Kidney (tissue), 10 donors: ENCODE measurements at regions not wholly inside any gene's neighbourhood (a gene's known extent, or its start where the extent isn't known, plus 50 kb on each side); places are given as distances from the start of the nearest gene placed in this dataset.
"Not testable (repeated sequence)": the region's sequence is repeated elsewhere in the genome, so short reads cannot be mapped to it uniquely, and the experiment has no call there.

ENCODE experiments used
- DNase-seq, 5 donors: peaks; one replicate each; pipeline ENCODE4 v3.0.0-alpha.2; 2013 to 2020
- FAIRE-seq: peaks from 2 replicates; lab custom pipeline; 2012; peaks lifted over from hg19 to GRCh38; lab: Jason Lieb, UNC
- H3K27ac ChIP-seq, 2 donors: one replicate each; pipeline ENCODE4 v1.7.0; 2013; ENCODE audit warnings: low read depth in 2 of 2, low read length in 2 of 2, inconsistent platforms in 1 of 2
- H3K27me3 ChIP-seq: one replicate; pipeline ENCODE4 v1.7.1; 2013; ENCODE audit warnings: low read length, inconsistent platforms; ENCODE audit not compliant: control insufficient read depth, insufficient read depth
- H3K36me3 ChIP-seq, 3 donors: one replicate each; pipeline versions ENCODE4 v1.7.0 to v1.7.1; 2013; ENCODE audit warnings: low read length in 3 of 3, control low read depth in 1 of 3, inconsistent platforms in 1 of 3; ENCODE audit not compliant: insufficient read depth in 3 of 3, control insufficient read depth in 2 of 3
- H3K4me1 ChIP-seq, 3 donors: one replicate each; pipeline versions ENCODE4 v1.7.0 to v1.7.1; 2013; ENCODE audit warnings: low read length in 3 of 3, inconsistent platforms in 1 of 3, low read depth in 1 of 3; ENCODE audit not compliant: control insufficient read depth in 2 of 3, insufficient read depth in 2 of 3
- H3K4me3 ChIP-seq, 3 donors: one replicate each; pipeline versions ENCODE4 v1.7.0 to v1.8.1; 2013; ENCODE audit warnings: low read length in 3 of 3, control low read depth in 1 of 3, inconsistent platforms in 1 of 3
- H3K9ac ChIP-seq, 3 donors: one replicate each; pipeline versions ENCODE4 v1.7.0 to v1.7.1; 2013; ENCODE audit warnings: low read length in 3 of 3, control low read depth in 1 of 3, inconsistent platforms in 1 of 3
- H3K9me3 ChIP-seq, 3 donors: one replicate each; pipeline versions ENCODE4 v1.7.0 to v1.7.1; 2013; ENCODE audit warnings: low read length in 3 of 3, control low read depth in 1 of 3, inconsistent platforms in 1 of 3; ENCODE audit not compliant: control insufficient read depth in 2 of 3, insufficient read depth in 1 of 3
- intact Hi-C: fragments of 100-400 bp; cut with DNase I; formaldehyde crosslinking; loops from one replicate; pipeline ENCODE4 v1.11.1; 2022
- donor health status: control.
- donor health status: control.
- donor health status: DM: yes; HTN: yes; CAD: no.
- donor health status: Normal renal cell carcinoma (clear cell type).

DNA sequence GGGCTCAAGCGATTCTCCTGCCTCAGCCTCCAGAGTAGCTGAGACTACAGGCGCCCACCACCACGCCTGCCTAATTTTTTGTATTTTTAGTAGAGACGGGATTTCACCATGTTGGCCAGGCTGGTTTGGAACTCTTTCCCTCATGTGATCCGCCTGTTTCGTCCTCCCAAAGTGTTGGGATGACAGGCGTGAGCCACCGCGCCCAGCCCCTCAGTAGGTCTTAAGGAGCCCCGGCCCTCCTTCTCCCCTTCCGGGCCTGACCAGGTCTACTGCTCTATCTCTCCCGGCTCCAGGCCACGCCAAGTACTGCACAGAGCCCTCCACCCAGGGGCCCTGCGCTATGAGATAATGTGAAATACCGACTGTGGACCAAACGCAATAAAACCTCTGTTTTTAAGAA, 785.5 kb downstream of the FOXD4L5 start:
- H3K9ac ChIP-seq, H3K36me3 ChIP-seq, H3K27ac ChIP-seq, H3K27me3 ChIP-seq, H3K9me3 ChIP-seq, H3K4me3 ChIP-seq, FAIRE-seq, H3K4me1 ChIP-seq, intact Hi-C loops: not testable (repeated sequence)
- peak in 1 of 5 donors; percentile 77 for DNase-seq

- H3K27me3 ChIP-seq, H3K9me3 ChIP-seq, H3K27ac ChIP-seq, H3K4me3 ChIP-seq, H3K4me1 ChIP-seq, H3K9ac ChIP-seq, H3K36me3 ChIP-seq, FAIRE-seq, intact Hi-C loops: not testable (repeated sequence)
- peak in 1 of 5 donors; percentile 62 for DNase-seq
These were observed 786.6 kb downstream of the FOXD4L5 start for GRCh38 chr9:64498409-64498808.

DNA sequence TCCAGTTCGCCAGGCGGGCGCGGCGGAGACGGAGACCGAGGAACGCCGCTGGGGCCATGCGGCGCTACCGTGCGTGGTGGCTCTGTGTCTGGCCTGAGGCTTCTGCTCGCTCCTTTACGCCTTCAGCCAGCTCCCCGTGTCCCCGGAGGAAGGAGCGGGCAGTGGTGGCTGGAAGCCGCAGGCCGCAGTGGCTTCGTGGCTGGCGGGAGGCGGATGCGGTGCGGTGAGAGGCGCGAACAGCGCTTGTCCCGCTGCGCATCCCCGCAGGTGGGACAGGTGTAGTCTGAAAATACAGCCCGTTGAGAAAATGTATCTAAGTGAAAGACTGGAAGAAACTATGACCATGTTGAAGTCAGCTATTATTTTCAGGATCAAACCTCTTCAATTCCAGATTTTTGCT, 796.5 kb downstream of the FOXD4L5 start:
- H3K27ac ChIP-seq, H3K9ac ChIP-seq, intact Hi-C loops, FAIRE-seq, H3K4me1 ChIP-seq, H3K9me3 ChIP-seq, H3K36me3 ChIP-seq, H3K27me3 ChIP-seq, H3K4me3 ChIP-seq: not testable (repeated sequence)
- DNase-seq: peak in 1 of 5 donors; percentile 41

DNA sequence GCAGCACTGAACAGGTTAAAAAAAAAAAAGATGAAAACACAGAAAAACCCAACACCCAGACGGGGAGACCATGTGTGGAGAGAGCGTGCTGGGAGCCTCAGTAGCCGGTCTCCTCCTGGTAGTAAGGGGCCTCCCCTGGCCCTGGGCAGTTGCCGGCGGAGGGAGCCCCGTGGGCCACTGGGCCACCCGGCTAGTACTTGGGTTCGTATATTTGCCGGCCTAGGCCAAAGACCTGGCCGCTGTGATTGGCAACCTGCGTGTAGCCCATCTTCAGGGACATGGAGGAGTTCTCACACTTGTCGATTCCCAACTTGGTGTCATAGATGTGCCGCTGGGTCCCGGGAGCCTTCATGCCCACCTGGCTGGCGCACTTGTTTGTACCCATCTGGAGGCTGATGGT, 798.9 kb downstream of the FOXD4L5 start:
- DNase-seq, H3K36me3 ChIP-seq, H3K4me3 ChIP-seq, H3K9ac ChIP-seq, H3K27ac ChIP-seq, H3K27me3 ChIP-seq, FAIRE-seq, H3K4me1 ChIP-seq, H3K9me3 ChIP-seq, intact Hi-C loops: not testable (repeated sequence)

DNA sequence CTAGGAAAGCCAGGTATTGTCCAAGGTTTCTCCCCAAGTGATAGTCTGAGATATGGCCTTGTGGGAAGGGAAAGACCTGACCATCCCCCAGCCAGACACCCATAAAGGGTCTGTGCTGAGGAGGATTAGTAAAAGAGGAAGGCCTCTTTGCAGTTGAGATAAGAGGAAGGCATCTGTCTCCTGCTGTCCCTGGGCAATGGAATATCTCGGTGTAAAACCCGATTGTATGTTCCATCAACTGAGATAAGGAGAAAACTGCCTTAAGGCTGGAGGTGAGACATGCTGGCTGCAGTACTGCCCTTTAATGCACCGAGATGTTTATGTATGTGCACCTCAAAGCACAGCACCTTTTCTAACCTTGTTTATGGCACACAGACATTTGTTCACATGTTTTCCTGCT, 805.9 kb downstream of the FOXD4L5 start:
- H3K27me3 ChIP-seq, H3K4me3 ChIP-seq, FAIRE-seq, H3K9ac ChIP-seq, intact Hi-C loops, DNase-seq, H3K9me3 ChIP-seq, H3K36me3 ChIP-seq, H3K27ac ChIP-seq, H3K4me1 ChIP-seq: not testable (repeated sequence)

DNA sequence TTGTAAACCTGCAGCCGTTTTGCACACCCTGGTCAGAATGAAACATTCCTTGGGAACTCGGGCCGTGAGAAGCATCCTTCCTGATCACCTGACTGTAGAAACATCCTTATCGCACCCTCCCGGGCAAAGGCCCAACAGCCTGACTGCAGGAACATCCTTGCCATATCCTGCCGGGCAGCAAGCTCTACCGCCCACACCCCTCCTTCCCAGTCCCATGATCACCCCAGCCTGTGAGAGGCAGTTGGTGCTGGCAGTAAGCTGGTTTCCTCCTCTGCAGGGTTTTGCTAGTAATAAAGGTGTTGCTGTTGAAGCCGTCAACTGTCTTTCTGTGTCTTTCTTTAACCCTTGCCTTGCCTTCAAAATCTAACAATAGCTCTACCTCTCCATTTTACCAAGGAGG, 816.1 kb downstream of the FOXD4L5 start:
- not testable (repeated sequence) for FAIRE-seq

DNA sequence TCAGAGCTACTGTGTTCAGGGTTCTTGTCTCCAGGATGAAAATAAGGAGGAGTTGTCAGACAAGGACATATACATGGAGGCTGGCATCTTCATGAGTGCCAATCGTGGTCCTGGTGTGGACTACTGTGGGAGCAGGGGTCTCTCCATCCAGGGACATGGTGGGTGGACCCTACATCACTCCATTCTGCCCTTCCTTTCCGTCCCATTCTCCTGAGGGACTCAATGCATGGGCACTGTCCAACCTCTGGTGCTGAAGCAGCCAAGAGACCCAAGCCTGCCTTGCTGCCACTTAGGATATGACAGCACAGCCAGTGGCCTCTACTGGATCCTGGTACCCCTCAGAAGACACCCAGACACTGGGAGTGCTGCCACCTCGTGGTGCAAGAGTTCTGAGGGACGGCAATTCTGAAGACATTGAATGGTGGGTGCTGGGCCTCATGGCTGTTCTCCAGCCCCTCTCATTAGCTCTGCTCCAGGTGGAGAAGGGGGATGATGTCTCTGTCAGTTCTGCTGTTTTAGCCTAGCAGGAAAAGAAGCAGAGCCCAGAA, 818.9 kb downstream of the FOXD4L5 start:
- H3K27me3 ChIP-seq, H3K4me1 ChIP-seq, H3K9ac ChIP-seq, H3K4me3 ChIP-seq, intact Hi-C loops, H3K36me3 ChIP-seq, H3K27ac ChIP-seq, H3K9me3 ChIP-seq, FAIRE-seq: not testable (repeated sequence)
- peak in 1 of 5 donors; percentile 3 for DNase-seq

More for the DNA sequence above, 816.1 kb downstream of the FOXD4L5 start:
- H3K27me3 ChIP-seq, H3K9ac ChIP-seq, H3K27ac ChIP-seq, H3K9me3 ChIP-seq, H3K4me1 ChIP-seq, H3K36me3 ChIP-seq, H3K4me3 ChIP-seq, DNase-seq, intact Hi-C loops: not testable (repeated sequence)

- not testable (repeated sequence) for FAIRE-seq, H3K27me3 ChIP-seq
These were observed 823.1 kb downstream of the FOXD4L5 start for GRCh38 chr9:64461885-64462284.

More at GRCh38 chr9:64461885-64462284, 823.1 kb downstream of the FOXD4L5 start:
- H3K4me1 ChIP-seq, H3K4me3 ChIP-seq, H3K27ac ChIP-seq, intact Hi-C loops, DNase-seq, H3K9me3 ChIP-seq, H3K36me3 ChIP-seq, H3K9ac ChIP-seq: not testable (repeated sequence)
